ENCODE measurements at regions not wholly inside any gene's neighbourhood (a gene's known extent, or its start where the extent isn't known, plus 50 kb on each side); places are given as distances from the start of the nearest gene placed in this dataset.
A peak's percentile ranks its signal among the peaks of the same experiment; 100 is the strongest.

DNA sequence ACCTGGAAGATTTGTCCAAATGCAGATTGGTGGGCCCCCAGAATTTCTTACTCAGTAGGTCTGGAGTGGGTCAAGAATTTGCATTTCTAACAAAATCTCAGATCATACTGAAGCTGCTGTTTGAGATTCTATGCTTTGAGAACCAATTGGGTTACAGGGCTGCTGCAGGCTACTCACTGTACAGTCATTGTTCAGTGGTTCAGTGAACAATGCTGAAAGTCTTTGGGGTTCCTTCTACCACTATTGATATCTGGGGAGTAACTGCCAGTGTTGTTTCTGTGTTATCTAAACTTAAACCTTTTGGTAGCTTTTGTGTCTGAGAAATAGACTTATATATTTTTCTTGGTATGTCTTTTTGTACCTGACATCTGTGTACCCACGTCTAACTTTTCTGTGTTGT lies 187.5 kb downstream of the TANC2 start (continued):
- TF ChIP-seq, protein P1, sequence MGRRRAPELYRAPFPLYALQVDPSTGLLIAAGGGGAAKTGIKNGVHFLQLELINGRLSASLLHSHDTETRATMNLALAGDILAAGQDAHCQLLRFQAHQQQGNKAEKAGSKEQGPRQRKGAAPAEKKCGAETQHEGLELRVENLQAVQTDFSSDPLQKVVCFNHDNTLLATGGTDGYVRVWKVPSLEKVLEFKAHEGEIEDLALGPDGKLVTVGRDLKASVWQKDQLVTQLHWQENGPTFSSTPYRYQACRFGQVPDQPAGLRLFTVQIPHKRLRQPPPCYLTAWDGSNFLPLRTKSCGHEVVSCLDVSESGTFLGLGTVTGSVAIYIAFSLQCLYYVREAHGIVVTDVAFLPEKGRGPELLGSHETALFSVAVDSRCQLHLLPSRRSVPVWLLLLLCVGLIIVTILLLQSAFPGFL (CRISPR knock-in tag; IDR thresholded peaks at IDR 0.05; ENCODE audit: borderline replicate concordance), result no peak
- TF ChIP-seq ZNF671 (CRISPR knock-in tag; IDR thresholded peaks at IDR 0.05), result no peak
- TF ChIP-seq MYBL2 (CRISPR knock-in tag; IDR thresholded peaks at IDR 0.05), result no peak
- TF ChIP-seq ZNF232 (CRISPR knock-in tag; IDR thresholded peaks at IDR 0.05), result no peak

DNA sequence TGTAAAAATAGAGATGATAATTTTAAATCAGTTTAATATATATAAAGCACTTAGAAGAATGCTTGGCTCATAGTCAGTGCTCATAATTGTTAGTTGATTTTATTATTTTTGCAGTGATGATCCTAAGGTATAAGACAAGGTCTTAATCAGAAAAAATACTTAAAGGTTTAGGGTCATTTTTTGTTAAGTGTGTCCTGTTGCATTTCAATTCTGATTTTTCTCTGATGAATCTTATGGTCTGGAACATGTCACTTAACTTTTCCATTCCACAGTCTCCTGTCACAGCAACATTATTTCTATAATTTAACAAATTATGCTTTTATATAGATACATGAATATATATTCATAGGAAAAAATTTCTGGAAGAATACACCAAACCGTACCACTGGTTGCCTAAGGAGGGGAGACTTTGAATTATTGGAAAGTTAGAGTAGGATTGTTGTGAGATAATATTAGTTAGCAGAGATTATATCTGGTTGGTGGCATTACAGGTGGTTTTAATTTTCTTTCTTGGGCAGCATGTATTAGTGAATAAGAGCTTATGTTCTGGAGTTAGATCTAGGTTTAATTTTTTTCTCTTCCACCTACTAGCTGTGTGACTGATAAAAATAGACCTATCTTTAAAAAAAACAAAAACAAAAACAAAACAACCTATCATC lies 188.7 kb downstream of the TANC2 start:
- H3K4me1 Mint-ChIP-seq, result peaks cover 42% of the 10 kb centered on the region
- CTCF ChIA-PET, result no interaction called here
- TF ChIP-seq, protein P2, sequence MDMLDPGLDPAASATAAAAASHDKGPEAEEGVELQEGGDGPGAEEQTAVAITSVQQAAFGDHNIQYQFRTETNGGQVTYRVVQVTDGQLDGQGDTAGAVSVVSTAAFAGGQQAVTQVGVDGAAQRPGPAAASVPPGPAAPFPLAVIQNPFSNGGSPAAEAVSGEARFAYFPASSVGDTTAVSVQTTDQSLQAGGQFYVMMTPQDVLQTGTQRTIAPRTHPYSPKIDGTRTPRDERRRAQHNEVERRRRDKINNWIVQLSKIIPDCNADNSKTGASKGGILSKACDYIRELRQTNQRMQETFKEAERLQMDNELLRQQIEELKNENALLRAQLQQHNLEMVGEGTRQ (CRISPR knock-in tag; IDR thresholded peaks at IDR 0.05), result no peak
- no peak for TF ChIP-seq KAT7 (CRISPR knock-in tag; IDR thresholded peaks at IDR 0.05; ENCODE audit: borderline replicate concordance)
- no peak overlapping the region for H3K27ac Mint-ChIP-seq
- H3K4me3 Mint-ChIP-seq, result no peak overlapping the region
- POLR2A ChIA-PET, result no interaction called here
- H3K27me3 Mint-ChIP-seq (ENCODE audit: low read depth), result no peaks in the 10 kb centered on the region
- ATAC-seq (no peak), DNase-seq (ENCODE audit: low spot score) (no peak)
- H3K9me3 Mint-ChIP-seq, result no peaks in the 10 kb centered on the region
- H3K36me3 Mint-ChIP-seq, result no peaks in the 10 kb centered on the region

DNA sequence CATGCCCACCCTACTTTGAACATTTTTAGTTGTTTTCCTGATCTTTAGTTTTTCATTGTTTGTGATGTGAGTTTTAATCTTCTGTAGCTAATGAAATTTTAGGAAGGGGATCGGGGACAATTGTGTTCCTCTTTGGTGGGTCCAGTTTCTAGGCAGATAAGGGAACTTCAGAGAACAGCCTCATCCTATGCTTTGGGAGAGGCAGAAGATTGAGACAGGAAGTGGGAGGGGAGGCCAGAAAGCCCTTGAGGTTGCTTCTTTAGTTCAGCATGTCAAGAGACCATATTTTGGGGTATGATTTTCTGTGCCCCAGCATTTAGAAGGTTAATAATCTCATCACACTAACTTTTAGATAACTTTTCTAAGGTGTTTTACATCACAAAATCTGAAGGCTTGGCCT lies 191.0 kb downstream of the TANC2 start:
- H3K36me3 Mint-ChIP-seq, result no peaks in the 10 kb centered on the region
- ChIA-PET POLR2A (no interaction called here), CTCF (no interaction called here)
- no peaks in the 10 kb centered on the region for H3K27me3 Mint-ChIP-seq (ENCODE audit: low read depth)
- H3K27ac Mint-ChIP-seq, result peak overlapping the region; percentile 24; the same call in 1 of the 2 replicates
- peaks cover 30% of the 10 kb centered on the region for H3K4me1 Mint-ChIP-seq
- ATAC-seq, result no peak
- H3K9me3 Mint-ChIP-seq, result no peaks in the 10 kb centered on the region
- DNase-seq (ENCODE audit: low spot score), result no peak
- TF ChIP-seq, protein P3, sequence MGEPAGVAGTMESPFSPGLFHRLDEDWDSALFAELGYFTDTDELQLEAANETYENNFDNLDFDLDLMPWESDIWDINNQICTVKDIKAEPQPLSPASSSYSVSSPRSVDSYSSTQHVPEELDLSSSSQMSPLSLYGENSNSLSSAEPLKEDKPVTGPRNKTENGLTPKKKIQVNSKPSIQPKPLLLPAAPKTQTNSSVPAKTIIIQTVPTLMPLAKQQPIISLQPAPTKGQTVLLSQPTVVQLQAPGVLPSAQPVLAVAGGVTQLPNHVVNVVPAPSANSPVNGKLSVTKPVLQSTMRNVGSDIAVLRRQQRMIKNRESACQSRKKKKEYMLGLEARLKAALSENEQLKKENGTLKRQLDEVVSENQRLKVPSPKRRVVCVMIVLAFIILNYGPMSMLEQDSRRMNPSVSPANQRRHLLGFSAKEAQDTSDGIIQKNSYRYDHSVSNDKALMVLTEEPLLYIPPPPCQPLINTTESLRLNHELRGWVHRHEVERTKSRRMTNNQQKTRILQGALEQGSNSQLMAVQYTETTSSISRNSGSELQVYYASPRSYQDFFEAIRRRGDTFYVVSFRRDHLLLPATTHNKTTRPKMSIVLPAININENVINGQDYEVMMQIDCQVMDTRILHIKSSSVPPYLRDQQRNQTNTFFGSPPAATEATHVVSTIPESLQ (CRISPR knock-in tag; IDR thresholded peaks at IDR 0.05), result no peak
- no peak for TF ChIP-seq ZNF121 (CRISPR knock-in tag; IDR thresholded peaks at IDR 0.05)
- TF ChIP-seq, protein P4, sequence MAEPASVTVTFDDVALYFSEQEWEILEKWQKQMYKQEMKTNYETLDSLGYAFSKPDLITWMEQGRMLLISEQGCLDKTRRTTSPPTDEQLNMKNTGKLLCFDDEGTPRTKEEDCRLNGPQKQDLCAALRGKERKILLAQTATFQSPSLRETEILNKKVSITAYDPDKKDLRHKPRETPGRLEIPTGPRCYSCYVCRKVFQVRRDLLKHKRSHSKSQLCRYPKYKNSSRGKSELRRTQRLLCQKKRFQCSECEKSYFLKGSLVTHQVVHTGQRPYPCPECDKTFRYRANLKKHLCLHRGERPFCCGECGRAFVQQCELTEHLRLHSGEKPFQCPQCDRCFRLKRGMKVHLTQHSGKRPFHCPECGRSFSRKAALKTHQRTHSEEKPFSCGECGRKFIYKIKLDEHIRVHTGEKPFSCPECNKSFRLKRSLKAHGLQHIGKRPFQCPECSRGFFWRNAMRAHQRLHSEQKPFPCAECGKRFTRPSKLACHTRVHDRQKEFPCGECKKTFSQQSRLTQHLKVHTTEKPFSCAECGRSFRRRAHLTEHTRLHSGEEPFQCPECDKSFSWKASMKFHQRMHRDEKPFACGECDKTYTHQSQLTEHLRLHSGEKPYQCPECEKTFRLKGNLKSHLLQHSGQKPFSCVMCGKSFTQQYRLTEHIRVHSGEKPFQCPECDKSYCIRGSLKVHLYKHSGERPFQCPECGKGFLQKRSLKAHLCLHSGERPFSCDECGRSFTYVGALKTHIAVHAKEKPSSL (CRISPR knock-in tag; conservative IDR thresholded peaks at IDR 0.05), result no peak
- TF ChIP-seq MYBL2 (CRISPR knock-in tag; IDR thresholded peaks at IDR 0.05), result no peak
- no peak for TF ChIP-seq ZNF232 (CRISPR knock-in tag; IDR thresholded peaks at IDR 0.05)
- no peak for TF ChIP-seq ZNF396 (CRISPR knock-in tag; IDR thresholded peaks at IDR 0.05; ENCODE audit: borderline replicate concordance)
- TF ChIP-seq NFATC4 (CRISPR knock-in tag; IDR thresholded peaks at IDR 0.05), result no peak
- no peak for TF ChIP-seq SMAD4 (CRISPR knock-in tag; IDR thresholded peaks at IDR 0.05)
- TF ChIP-seq NR1H2 (CRISPR knock-in tag; IDR thresholded peaks at IDR 0.05), result no peak
- TF ChIP-seq, protein P5, sequence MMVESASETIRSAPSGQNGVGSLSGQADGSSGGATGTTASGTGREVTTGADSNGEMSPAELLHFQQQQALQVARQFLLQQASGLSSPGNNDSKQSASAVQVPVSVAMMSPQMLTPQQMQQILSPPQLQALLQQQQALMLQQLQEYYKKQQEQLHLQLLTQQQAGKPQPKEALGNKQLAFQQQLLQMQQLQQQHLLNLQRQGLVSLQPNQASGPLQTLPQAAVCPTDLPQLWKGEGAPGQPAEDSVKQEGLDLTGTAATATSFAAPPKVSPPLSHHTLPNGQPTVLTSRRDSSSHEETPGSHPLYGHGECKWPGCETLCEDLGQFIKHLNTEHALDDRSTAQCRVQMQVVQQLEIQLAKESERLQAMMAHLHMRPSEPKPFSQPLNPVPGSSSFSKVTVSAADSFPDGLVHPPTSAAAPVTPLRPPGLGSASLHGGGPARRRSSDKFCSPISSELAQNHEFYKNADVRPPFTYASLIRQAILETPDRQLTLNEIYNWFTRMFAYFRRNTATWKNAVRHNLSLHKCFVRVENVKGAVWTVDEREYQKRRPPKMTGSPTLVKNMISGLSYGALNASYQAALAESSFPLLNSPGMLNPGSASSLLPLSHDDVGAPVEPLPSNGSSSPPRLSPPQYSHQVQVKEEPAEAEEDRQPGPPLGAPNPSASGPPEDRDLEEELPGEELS (CRISPR knock-in tag; IDR thresholded peaks at IDR 0.05), result no peak
- no peak for TF ChIP-seq CREB1 (CRISPR knock-in tag; IDR thresholded peaks at IDR 0.05)
- TF ChIP-seq RELA (CRISPR knock-in tag; IDR thresholded peaks at IDR 0.05; ENCODE audit: borderline replicate concordance), result no peak
- no peak overlapping the region for H3K4me3 Mint-ChIP-seq

Measured in WTC11 (cell line).